Esophagus muscularis mucosa (tissue), 3 donors: ENCODE measurements at regions not wholly inside any gene's neighbourhood (a gene's known extent, or its start where the extent isn't known, plus 50 kb on each side); places are given as distances from the start of the nearest gene placed in this dataset.

Experiments
- POLR2AphosphoS5 ChIP-seq, 2 donors: sonication (generic); formaldehyde crosslinking; IDR thresholded peaks; one replicate each; pipeline ENCODE4 v1.6.1; 2017; ENCODE audit warnings: antibody characterized with exemption in 2 of 2
- TF ChIP-seq, protein P1 (sequence below), 3 experiments: fragments of 200-600 bp in 2 of 3; fragments of 450-650 bp in 1 of 3; sonication (generic) in 2 of 3; IDR thresholded peaks; one replicate each; pipeline ENCODE4 v1.5.1; 2017 to 2019; ENCODE audit warnings: antibody characterized with exemption in 3 of 3, mild to moderate bottlenecking in 2 of 3, moderate library complexity in 1 of 3

DNA sequence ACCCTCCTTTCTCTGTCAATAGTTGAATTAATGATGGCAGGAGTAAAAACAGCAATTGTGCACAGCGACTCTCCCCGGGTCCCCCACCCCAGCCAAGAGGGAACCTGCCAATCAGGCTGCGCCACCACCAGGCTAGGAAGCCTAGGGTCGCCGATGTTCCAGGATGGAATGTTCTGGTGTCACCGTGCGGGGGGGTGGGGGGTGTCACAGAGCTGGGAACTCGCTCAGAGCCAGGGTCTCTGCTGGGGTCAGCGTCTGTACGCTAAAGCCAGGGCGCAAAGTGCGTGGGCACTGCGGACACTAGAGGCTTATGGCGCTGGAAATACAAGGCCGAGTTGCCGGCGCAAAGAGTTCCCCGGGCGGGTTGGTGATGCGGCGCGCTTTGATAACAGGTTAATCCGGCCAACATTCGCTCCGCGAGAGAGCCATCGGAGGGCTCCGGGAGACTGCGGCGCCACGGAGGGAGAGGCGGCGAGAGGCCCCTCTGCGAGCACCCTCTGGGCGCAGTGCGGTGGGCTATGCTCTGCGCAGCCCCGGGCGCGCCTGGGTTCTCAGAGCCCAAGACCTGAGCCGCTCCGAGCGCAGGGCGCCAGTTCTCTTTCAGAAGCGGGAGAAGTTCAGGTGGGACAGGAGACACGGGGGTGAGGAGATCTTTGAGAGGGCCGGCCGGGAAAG lies 192.3 kb downstream of the EMX2 start:
- TF ChIP-seq, protein P1, sequence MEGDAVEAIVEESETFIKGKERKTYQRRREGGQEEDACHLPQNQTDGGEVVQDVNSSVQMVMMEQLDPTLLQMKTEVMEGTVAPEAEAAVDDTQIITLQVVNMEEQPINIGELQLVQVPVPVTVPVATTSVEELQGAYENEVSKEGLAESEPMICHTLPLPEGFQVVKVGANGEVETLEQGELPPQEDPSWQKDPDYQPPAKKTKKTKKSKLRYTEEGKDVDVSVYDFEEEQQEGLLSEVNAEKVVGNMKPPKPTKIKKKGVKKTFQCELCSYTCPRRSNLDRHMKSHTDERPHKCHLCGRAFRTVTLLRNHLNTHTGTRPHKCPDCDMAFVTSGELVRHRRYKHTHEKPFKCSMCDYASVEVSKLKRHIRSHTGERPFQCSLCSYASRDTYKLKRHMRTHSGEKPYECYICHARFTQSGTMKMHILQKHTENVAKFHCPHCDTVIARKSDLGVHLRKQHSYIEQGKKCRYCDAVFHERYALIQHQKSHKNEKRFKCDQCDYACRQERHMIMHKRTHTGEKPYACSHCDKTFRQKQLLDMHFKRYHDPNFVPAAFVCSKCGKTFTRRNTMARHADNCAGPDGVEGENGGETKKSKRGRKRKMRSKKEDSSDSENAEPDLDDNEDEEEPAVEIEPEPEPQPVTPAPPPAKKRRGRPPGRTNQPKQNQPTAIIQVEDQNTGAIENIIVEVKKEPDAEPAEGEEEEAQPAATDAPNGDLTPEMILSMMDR (IDR thresholded peaks at IDR 0.05): no peak
- no peak for TF ChIP-seq POLR2AphosphoS5 (IDR thresholded peaks at IDR 0.05)
